ENCODE measurements at regions not wholly inside any gene's neighbourhood (a gene's known extent, or its start where the extent isn't known, plus 50 kb on each side); places are given as distances from the start of the nearest gene placed in this dataset.

DNA sequence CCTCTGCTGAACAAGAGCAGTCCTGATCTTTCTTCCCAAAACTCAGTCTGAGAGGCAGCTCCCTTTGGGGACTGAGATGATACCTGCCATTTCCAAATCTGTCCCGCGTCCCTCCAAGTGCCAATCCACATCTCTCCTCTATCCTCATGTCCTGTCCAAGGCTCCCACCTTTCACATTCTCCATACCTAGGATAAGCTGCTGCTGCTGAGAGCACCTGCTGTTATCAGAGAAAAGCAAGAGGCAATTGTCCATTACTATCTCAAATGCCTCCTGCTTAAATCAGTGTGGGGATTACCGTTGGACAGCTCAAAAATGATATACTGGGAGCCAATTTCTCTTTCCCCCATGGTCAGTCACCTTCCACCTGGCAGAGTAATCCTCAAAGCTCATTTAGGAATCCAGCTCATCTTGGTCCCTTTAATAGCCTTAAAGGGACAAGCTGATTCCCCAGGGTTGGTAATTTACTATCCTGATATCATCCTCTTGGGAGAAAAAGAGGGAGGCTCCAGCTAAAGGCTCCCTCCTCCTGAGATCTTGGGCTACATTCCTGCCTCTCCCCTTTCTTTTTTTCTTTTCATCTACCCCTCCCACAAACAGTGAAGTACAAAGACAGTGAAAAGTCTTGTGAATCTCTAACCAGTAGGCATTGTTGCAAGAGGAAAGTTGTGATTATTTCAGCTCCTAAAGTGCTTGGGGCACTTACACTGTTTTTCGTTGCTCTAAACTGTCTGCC, 278.1 kb upstream of the CAMK1G start:
- TF ChIP-seq, protein P1, sequence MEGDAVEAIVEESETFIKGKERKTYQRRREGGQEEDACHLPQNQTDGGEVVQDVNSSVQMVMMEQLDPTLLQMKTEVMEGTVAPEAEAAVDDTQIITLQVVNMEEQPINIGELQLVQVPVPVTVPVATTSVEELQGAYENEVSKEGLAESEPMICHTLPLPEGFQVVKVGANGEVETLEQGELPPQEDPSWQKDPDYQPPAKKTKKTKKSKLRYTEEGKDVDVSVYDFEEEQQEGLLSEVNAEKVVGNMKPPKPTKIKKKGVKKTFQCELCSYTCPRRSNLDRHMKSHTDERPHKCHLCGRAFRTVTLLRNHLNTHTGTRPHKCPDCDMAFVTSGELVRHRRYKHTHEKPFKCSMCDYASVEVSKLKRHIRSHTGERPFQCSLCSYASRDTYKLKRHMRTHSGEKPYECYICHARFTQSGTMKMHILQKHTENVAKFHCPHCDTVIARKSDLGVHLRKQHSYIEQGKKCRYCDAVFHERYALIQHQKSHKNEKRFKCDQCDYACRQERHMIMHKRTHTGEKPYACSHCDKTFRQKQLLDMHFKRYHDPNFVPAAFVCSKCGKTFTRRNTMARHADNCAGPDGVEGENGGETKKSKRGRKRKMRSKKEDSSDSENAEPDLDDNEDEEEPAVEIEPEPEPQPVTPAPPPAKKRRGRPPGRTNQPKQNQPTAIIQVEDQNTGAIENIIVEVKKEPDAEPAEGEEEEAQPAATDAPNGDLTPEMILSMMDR (IDR thresholded peaks at IDR 0.05) = no peak
- no peak for TF ChIP-seq POLR2A (IDR thresholded peaks at IDR 0.05)
- no peak for TF ChIP-seq POLR2AphosphoS5 (IDR thresholded peaks at IDR 0.05)
- no peak for TF ChIP-seq EP300 (IDR thresholded peaks at IDR 0.05; ENCODE audit: low read depth)
